AG09319 (cell line): ENCODE measurements at regions not wholly inside any gene's neighbourhood (a gene's known extent, or its start where the extent isn't known, plus 50 kb on each side); places are given as distances from the start of the nearest gene placed in this dataset.

Experiments
- DNase-seq: peaks from one replicate; pipeline ENCODE4 v3.0.0-alpha.2; 2010; ENCODE audit warnings: low read depth; ENCODE audit errors: extremely low read depth
- TF ChIP-seq, protein P1 (sequence below): IDR thresholded peaks from 2 replicates; pipeline ENCODE4 v1.5.1; 2011; ENCODE audit warnings: low read depth, mild to moderate bottlenecking, inconsistent platforms, low read length, moderate library complexity

- DNase-seq, result peak; percentile 61
- TF ChIP-seq, protein P1, sequence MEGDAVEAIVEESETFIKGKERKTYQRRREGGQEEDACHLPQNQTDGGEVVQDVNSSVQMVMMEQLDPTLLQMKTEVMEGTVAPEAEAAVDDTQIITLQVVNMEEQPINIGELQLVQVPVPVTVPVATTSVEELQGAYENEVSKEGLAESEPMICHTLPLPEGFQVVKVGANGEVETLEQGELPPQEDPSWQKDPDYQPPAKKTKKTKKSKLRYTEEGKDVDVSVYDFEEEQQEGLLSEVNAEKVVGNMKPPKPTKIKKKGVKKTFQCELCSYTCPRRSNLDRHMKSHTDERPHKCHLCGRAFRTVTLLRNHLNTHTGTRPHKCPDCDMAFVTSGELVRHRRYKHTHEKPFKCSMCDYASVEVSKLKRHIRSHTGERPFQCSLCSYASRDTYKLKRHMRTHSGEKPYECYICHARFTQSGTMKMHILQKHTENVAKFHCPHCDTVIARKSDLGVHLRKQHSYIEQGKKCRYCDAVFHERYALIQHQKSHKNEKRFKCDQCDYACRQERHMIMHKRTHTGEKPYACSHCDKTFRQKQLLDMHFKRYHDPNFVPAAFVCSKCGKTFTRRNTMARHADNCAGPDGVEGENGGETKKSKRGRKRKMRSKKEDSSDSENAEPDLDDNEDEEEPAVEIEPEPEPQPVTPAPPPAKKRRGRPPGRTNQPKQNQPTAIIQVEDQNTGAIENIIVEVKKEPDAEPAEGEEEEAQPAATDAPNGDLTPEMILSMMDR, result no peak
These were observed 770.6 kb upstream of the NR2F2 start for GRCh38 chr15:95559875-95560394.

DNA sequence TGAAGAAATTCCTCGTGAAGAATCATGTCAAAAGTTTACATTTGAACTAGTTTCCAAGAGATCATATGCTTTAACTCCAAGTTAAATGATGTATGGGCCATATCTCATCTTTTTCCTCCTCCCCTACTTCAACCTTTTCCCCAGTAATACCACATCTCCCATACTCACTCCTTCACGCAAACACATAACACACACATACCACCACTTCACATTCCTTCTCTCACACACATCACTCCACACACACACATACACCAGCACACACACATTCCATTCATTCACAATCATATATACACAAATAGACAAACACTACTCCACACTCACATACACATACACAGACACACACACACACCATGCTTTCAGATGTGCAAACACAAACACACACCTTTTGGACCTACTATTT is 769.0 kb upstream of the NR2F2 start:
- no peak for DNase-seq
- TF ChIP-seq, protein P1, result no peak

DNA sequence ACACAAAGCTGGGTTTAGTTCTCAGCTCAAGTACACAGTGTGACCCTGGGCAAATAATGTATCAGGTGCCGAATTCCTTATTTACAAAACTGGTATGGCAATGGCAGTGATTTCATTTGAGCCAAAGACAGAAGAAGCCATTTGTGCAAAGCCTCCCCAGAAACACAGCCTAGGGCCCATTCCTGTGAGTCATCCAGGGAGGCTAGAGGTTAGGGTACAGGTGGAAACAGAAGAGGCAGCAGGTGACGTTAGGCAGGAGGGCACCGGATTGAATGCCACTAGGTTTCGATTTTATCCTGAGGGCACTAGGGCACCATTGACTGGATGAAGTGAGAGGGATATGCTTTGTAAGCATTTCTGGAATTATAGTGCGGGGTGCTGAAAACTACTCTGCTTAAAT is 766.9 kb upstream of the NR2F2 start:
- no peak for DNase-seq
- TF ChIP-seq, protein P1, result no peak

GRCh38 chr15:95565016-95565600 is 765.4 kb upstream of the NR2F2 start:
- no peak for DNase-seq
- TF ChIP-seq, protein P1, result no peak

GRCh38 chr15:95565690-95566089 is 764.8 kb upstream of the NR2F2 start:
- TF ChIP-seq, protein P1, result no peak
- no peak for DNase-seq

GRCh38 chr15:95567686-95568085 is 762.8 kb upstream of the NR2F2 start:
- DNase-seq, result no peak
- TF ChIP-seq, protein P1, result no peak

GRCh38 chr15:95574053-95574452 is 756.4 kb upstream of the NR2F2 start:
- TF ChIP-seq, protein P1, result no peak

More at GRCh38 chr15:95574053-95574452, 756.4 kb upstream of the NR2F2 start:
- DNase-seq, result no peak
